Neuronal stem cell (in vitro differentiated cells): ENCODE measurements at regions not wholly inside any gene's neighbourhood (a gene's known extent, or its start where the extent isn't known, plus 50 kb on each side); places are given as distances from the start of the nearest gene placed in this dataset.
"Not testable (repeated sequence)": the region's sequence is repeated elsewhere in the genome, so short reads cannot be mapped to it uniquely, and the experiment has no call there.

Source experiments
- DNase-seq: peaks from one replicate; pipeline ENCODE4 v3.0.0-alpha.2; 2013; ENCODE audit warnings: low spot score
- H2AFZ ChIP-seq: one replicate; pipeline ENCODE4 v1.6.1; 2013; ENCODE audit warnings: mild to moderate bottlenecking, low read length, inconsistent platforms
- H2AK5ac ChIP-seq: 2 replicates; pipeline ENCODE4 v1.6.1; 2013; ENCODE audit warnings: low read depth, mild to moderate bottlenecking, inconsistent platforms, low read length, moderate library complexity, mixed read lengths
- H2BK120ac ChIP-seq: 2 replicates; pipeline ENCODE4 v1.6.1; 2013; ENCODE audit warnings: low read depth, mild to moderate bottlenecking, inconsistent platforms, low read length, moderate library complexity, mixed read lengths
- H2BK12ac ChIP-seq: one replicate; pipeline ENCODE4 v1.6.1; 2013; ENCODE audit warnings: low read length, inconsistent platforms
- H2BK15ac ChIP-seq: 2 replicates; pipeline ENCODE4 v1.6.1; 2013; ENCODE audit warnings: mild to moderate bottlenecking, low read length, inconsistent platforms, mixed read lengths
- H2BK5ac ChIP-seq: one replicate; pipeline ENCODE4 v1.6.1; 2013; ENCODE audit warnings: inconsistent platforms, mild to moderate bottlenecking, low read length, moderate library complexity
- H3K14ac ChIP-seq: one replicate; pipeline ENCODE4 v1.6.1; 2013; ENCODE audit warnings: low read length, inconsistent platforms
- H3K18ac ChIP-seq: 2 replicates; pipeline ENCODE4 v1.6.1; 2013; ENCODE audit warnings: low read length, inconsistent platforms
- H3K23ac ChIP-seq: 2 replicates; pipeline ENCODE4 v1.6.1; 2013; ENCODE audit warnings: low read depth, mild to moderate bottlenecking, mixed read lengths, low read length, inconsistent platforms; ENCODE audit not compliant: poor library complexity
- H3K27ac ChIP-seq: replicated peaks from 3 replicates; pipeline ENCODE4 v1.5.1; 2013; ENCODE audit warnings: low read length, inconsistent platforms
- H3K27me3 ChIP-seq, 3 experiments: 2 replicates each; pipeline ENCODE4 v1.6.1; 2013; ENCODE audit warnings: low read length in 3 of 3, mild to moderate bottlenecking in 2 of 3, inconsistent platforms in 1 of 3, low read depth in 1 of 3, mixed read lengths in 1 of 3, moderate library complexity in 1 of 3; ENCODE audit not compliant: control insufficient read depth in 3 of 3, insufficient read depth in 3 of 3
- H3K36me3 ChIP-seq, 2 donors: replicated peaks in 1 of 2; 2 replicates each; pipeline ENCODE4 v1.6.1; 2013; ENCODE audit warnings: low read length in 2 of 2; ENCODE audit not compliant: control insufficient read depth in 2 of 2, insufficient read depth in 2 of 2
- H3K4ac ChIP-seq: 2 replicates; pipeline ENCODE4 v1.6.1; 2013; ENCODE audit warnings: inconsistent platforms, mild to moderate bottlenecking, low read length, moderate library complexity
- H3K4me1 ChIP-seq, 2 donors: 1 replicate in 1 of 2; 2 replicates in 1 of 2; pipeline ENCODE4 v1.6.1; 2013; ENCODE audit warnings: low read length in 2 of 2, low read depth in 1 of 2; ENCODE audit not compliant: control insufficient read depth in 2 of 2, insufficient read depth in 1 of 2
- H3K4me2 ChIP-seq: one replicate; pipeline ENCODE4 v1.6.1; 2013; ENCODE audit warnings: mild to moderate bottlenecking, low read length, inconsistent platforms; ENCODE audit not compliant: insufficient read depth, poor library complexity, severe bottlenecking
- H3K4me3 ChIP-seq, 2 donors: 2 replicates each; pipeline ENCODE4 v1.5.1; 2013; ENCODE audit warnings: low read length in 2 of 2, mild to moderate bottlenecking in 2 of 2, inconsistent platforms in 1 of 2, moderate library complexity in 1 of 2
- H3K79me1 ChIP-seq: one replicate; pipeline ENCODE4 v1.6.1; 2013; ENCODE audit warnings: low read depth, mild to moderate bottlenecking, inconsistent platforms, low read length, moderate library complexity
- H3K9ac ChIP-seq: one replicate; pipeline ENCODE4 v1.6.1; 2013; ENCODE audit warnings: mild to moderate bottlenecking, low read depth, low read length, inconsistent platforms; ENCODE audit not compliant: poor library complexity
- H3K9me3 ChIP-seq, 2 donors: replicated peaks in 1 of 2; 2 replicates each; pipeline versions ENCODE3 to v1.6.1; 2013; ENCODE audit warnings: low read length in 2 of 2, mild to moderate bottlenecking in 2 of 2, inconsistent platforms in 1 of 2, low read depth in 1 of 2, mixed read lengths in 1 of 2, moderate library complexity in 1 of 2; ENCODE audit not compliant: control insufficient read depth in 2 of 2, insufficient read depth in 1 of 2
- H4K8ac ChIP-seq: one replicate; pipeline ENCODE4 v1.6.1; 2013; ENCODE audit warnings: low read depth, mild to moderate bottlenecking, inconsistent platforms, low read length, moderate library complexity
- H4K91ac ChIP-seq: one replicate; pipeline ENCODE4 v1.6.1; 2013; ENCODE audit warnings: low read length, low read depth, mild to moderate bottlenecking, inconsistent platforms; ENCODE audit not compliant: poor library complexity
- WGBS, 2 donors: extraction: QIAGEN DNeasy Blood & Tissue Kit; methylation state at CpG; one replicate each; pipeline ENCODE4 v1.1.7; 2013; ENCODE audit warnings: missing lambda C conversion rate in 2 of 2, mixed read lengths in 1 of 2; ENCODE audit not compliant: insufficient read length in 2 of 2, insufficient replicate concordance in 1 of 2; ENCODE audit errors: extremely low coverage in 2 of 2; 5-methylcytosine and 5-hydroxymethylcytosine counted together

DNA sequence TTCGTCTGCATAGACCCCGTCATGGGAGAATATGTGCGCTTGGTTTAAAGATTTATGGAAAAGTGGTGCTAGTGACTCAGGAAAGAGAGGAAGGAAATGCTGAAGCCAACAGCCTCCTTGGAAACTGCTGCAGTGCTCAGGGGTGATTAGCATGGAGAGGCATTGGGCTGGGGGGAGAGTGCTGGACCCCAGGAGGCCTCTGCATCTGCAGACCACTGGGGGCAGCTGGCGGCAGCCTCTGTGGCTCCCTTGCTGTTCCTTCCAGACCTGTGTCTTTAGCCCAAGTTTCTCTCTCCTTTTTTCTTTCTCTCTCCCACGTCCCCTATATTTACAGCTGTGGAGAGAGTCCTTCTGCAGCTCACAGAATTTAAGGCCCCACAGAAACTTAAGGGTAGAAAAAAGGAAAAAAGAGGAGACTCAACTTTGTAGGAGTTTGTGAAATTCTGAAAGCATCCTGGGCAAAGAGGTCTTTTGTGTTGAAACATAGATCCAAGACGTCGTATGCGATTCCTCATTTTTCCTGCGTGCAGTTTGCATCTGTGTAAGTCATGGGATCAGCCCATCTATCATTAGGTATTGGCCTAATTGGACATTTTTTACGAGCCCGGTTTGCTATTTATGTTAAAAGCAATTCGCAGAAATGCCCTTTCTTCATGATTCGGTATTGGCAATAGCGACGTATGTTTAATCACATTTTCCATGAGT is 116.2 kb upstream of the ZNF536 start:
- Histone ChIP-seq H3K18ac (no peak overlapping the region), H3K4me1 (peaks cover 2 to 12% of the 10 kb centered on the region in 2 donors), H3K27me3 (no peaks in the 10 kb centered on the region), H3K9me3 (no peaks in the 10 kb centered on the region), H3K27ac (no peak overlapping the region), H2BK5ac (no peak overlapping the region), H3K23ac (no peak overlapping the region), H2AFZ (peak overlapping the region; percentile 60), H4K91ac (no peak overlapping the region), H3K4me3 (no peak overlapping the region), H2BK120ac (no peak overlapping the region), H3K79me1 (no peaks in the 10 kb centered on the region), H3K36me3 (no peaks in the 10 kb centered on the region), H2BK15ac (no peak overlapping the region), H3K14ac (no peak overlapping the region), H3K9ac (no peak overlapping the region), H4K8ac (no peak overlapping the region), H3K4me2 (no peak overlapping the region), H2BK12ac (no peak overlapping the region), H2AK5ac (no peak overlapping the region), H3K4ac (no peak overlapping the region)
- no CpG with 5 or more reads among the region's 15 CpGs for WGBS, 2 donors
- DNase-seq = no peak

DNA sequence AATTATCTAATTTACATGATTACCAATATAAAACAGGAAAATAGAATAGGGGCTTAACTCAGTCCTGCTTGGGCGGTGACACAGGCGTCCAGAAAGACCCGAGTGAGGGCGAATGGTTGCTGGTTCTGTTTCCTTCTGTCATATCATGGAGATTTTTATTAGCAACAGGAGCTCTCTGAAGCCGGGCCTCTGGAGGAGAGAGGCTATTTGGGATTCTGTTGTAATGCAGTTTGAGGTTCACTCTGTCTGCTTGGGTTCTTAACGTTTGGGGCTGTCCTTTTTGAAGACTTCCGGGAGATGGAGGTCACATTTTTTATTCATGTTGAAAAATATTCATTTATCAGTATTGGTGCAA is 115.7 kb upstream of the ZNF536 start:
- H3K4me2 ChIP-seq = no peak overlapping the region
- H3K9ac ChIP-seq = no peak overlapping the region
- no peak overlapping the region for H3K4ac ChIP-seq
- no peak for DNase-seq
- no peak overlapping the region for H3K23ac ChIP-seq
- H3K27ac ChIP-seq = no peak overlapping the region
- no peak overlapping the region for H4K8ac ChIP-seq
- H2AK5ac ChIP-seq = no peak overlapping the region
- no peaks in the 10 kb centered on the region for H3K27me3 ChIP-seq
- H3K36me3 ChIP-seq = no peaks in the 10 kb centered on the region
- H3K79me1 ChIP-seq = no peaks in the 10 kb centered on the region
- no peak overlapping the region for H3K4me3 ChIP-seq
- no peak overlapping the region for H2BK15ac ChIP-seq
- no peak overlapping the region for H3K18ac ChIP-seq
- no CpG with 5 or more reads among the region's 7 CpGs for WGBS, 2 donors
- peaks cover 2 to 12% of the 10 kb centered on the region in 2 donors for H3K4me1 ChIP-seq
- H3K14ac ChIP-seq = no peak overlapping the region
- H2BK5ac ChIP-seq = no peak overlapping the region
- no peak overlapping the region for H2BK120ac ChIP-seq
- H4K91ac ChIP-seq = no peak overlapping the region
- H2AFZ ChIP-seq = no peak overlapping the region
- no peaks in the 10 kb centered on the region for H3K9me3 ChIP-seq
- no peak overlapping the region for H2BK12ac ChIP-seq

DNA sequence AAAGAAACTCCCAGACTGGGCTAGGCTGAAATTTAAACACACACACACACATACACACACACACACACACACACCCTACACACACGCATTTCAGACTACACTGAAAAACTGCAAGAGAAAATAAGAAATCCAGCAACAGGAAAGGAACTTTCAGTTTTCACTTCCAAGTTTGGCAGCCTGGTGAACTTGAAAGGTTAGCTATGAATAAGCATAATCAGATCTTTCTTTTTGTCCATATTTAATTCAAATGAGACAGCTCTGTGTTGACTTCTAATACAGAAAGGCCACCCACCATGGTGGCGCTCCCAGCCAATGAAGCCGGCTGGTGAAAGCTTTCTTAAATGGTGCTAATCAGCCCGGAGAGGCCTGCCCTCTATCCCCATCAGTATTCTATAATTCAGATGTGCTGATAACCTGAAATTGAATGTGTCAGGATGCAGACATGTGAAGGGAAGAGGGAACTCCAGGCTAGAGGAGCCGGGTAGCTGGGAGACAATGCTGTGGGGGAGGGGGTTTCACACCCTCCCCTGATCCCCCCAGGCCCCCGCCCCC is 108.3 kb upstream of the ZNF536 start:
- Histone ChIP-seq H3K27ac (no peak overlapping the region), H4K8ac (no peak overlapping the region)
- no peak for DNase-seq

DNA sequence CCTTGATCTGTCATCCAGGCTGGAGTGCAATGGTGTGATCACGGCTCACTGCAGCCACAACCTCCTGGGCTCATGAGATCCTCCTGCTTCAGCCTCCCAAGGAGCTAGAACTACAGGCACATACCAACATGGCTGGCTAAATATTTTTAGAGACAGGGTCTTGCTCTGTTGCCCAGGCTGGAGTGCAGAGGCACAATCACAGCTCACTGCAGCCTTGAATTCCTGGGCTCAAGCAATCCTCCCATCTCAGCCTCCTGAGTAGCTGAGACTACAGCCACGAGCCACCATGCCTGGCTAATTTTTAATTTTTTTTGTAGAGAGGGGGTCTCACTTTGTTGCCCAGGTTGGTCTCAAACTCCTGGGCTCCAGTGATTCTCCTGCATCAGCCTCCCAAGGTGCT is 106.3 kb upstream of the ZNF536 start:
- H2BK15ac ChIP-seq, H4K91ac ChIP-seq, H3K4me2 ChIP-seq, H3K79me1 ChIP-seq, DNase-seq, H3K9me3 ChIP-seq, H2BK5ac ChIP-seq, H3K14ac ChIP-seq, H3K18ac ChIP-seq, H3K36me3 ChIP-seq, H3K4ac ChIP-seq, H3K27ac ChIP-seq, H2AFZ ChIP-seq, H3K4me3 ChIP-seq, H2BK120ac ChIP-seq, H2BK12ac ChIP-seq, H2AK5ac ChIP-seq, H3K27me3 ChIP-seq, H3K9ac ChIP-seq, H3K23ac ChIP-seq, H4K8ac ChIP-seq: not testable (repeated sequence)
- WGBS, 2 donors = no CpG with 5 or more reads among the region's 2 CpGs
- H3K4me1 ChIP-seq = peaks cover 12 to 20% of the 10 kb centered on the region in 2 donors

More for the DNA sequence above, 108.3 kb upstream of the ZNF536 start:
- Histone ChIP-seq H3K27me3 (peaks cover 0 to 2% (median 0%) of the 10 kb centered on the region in 3 experiments), H2BK120ac (no peak overlapping the region), H3K9ac (no peak overlapping the region), H3K18ac (no peak overlapping the region), H2BK15ac (no peak overlapping the region), H3K4ac (no peak overlapping the region), H3K36me3 (no peaks in the 10 kb centered on the region), H3K4me3 (no peak overlapping the region), H3K4me1 (peaks cover 12 to 20% of the 10 kb centered on the region in 2 donors), H3K9me3 (no peaks in the 10 kb centered on the region), H2BK5ac (no peak overlapping the region), H3K79me1 (no peaks in the 10 kb centered on the region), H3K23ac (no peak overlapping the region), H4K91ac (no peak overlapping the region), H2AK5ac (no peak overlapping the region), H2AFZ (peak overlapping the region; percentile 75), H3K14ac (no peak overlapping the region), H2BK12ac (no peak overlapping the region), H3K4me2 (no peak overlapping the region)
- no CpG with 5 or more reads among the region's 6 CpGs for WGBS, 2 donors
